ENCODE measurements at regions not wholly inside any gene's neighbourhood (a gene's known extent, or its start where the extent isn't known, plus 50 kb on each side); places are given as distances from the start of the nearest gene placed in this dataset.
"Not testable (repeated sequence)": the region's sequence is repeated elsewhere in the genome, so short reads cannot be mapped to it uniquely, and the experiment has no call there.

- TF ChIP-seq FEZF1 (tag by site-specific recombination; IDR thresholded peaks at IDR 0.05); ELK4 (IDR thresholded peaks at IDR 0.05; ENCODE audit: borderline replicate concordance, low read depth, low read length); ZNF76 (tag by site-specific recombination; IDR thresholded peaks at IDR 0.05; ENCODE audit: borderline replicate concordance, low read depth); CTCF (tag by site-specific recombination; IDR thresholded peaks at IDR 0.05); OSR2 (tag by site-specific recombination; IDR thresholded peaks at IDR 0.05); ZNF596 (tag by site-specific recombination; IDR thresholded peaks at IDR 0.05); ZNF561 (tag by site-specific recombination; IDR thresholded peaks at IDR 0.05; ENCODE audit: borderline replicate concordance); ZNF558 (tag by site-specific recombination; IDR thresholded peaks at IDR 0.05); ZNF544 (tag by site-specific recombination; IDR thresholded peaks at IDR 0.05); ZNF449 (tag by site-specific recombination; IDR thresholded peaks at IDR 0.05); REST (tag by site-specific recombination; IDR thresholded peaks at IDR 0.05): not testable (repeated sequence)
Observed at GRCh38 chr1:186758896-186759606, 69.7 kb upstream of the PLA2G4A start.
